ENCODE measurements at regions not wholly inside any gene's neighbourhood (a gene's known extent, or its start where the extent isn't known, plus 50 kb on each side); places are given as distances from the start of the nearest gene placed in this dataset.

- TF ChIP-seq CTCF (IDR thresholded peaks at IDR 0.05) = no peak
- TF ChIP-seq ZFX (IDR thresholded peaks at IDR 0.05; ENCODE audit: borderline replicate concordance) = no peak
Measured at GRCh38 chr4:137390707-137391106, 141.6 kb downstream of the PCDH18 start.
